Esophagus squamous epithelium (tissue), 4 donors: ENCODE measurements at regions not wholly inside any gene's neighbourhood (a gene's known extent, or its start where the extent isn't known, plus 50 kb on each side); places are given as distances from the start of the nearest gene placed in this dataset.

Experiments
- POLR2A ChIP-seq, 4 donors: fragments of 450-650 bp; IDR thresholded peaks; one replicate each; pipeline ENCODE4 v1.6.1; 2017; ENCODE audit warnings: antibody characterized with exemption in 4 of 4, mild to moderate bottlenecking in 4 of 4, moderate library complexity in 3 of 4
- TF ChIP-seq, protein P1 (sequence below), 6 experiments: fragments of 450-650 bp in 4 of 6; fragments of 200-600 bp in 2 of 6; sonication (generic) in 2 of 6; IDR thresholded peaks; one replicate each; pipeline ENCODE4 v1.5.1; 2016 to 2019; ENCODE audit warnings: antibody characterized with exemption in 6 of 6, mild to moderate bottlenecking in 4 of 6, moderate library complexity in 4 of 6

DNA sequence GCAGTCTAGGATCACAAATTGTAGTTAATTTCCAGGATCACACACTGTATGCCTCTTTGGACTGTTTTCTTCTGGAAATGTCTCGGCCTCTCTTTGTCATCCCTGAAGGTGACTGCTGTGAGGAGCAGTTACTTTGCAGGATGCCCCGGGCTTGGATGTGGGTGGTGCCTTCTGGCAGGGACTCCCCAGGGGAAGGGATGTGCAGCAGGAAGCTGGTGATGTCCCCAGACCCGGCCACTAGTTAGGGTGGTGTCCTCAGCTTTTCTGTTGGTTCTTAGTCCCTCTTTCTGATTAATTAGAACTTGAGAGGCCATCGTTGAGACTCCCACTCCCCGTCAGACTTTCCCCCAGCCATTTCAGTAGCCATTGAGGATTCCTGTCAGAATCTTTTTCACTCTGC, 286.6 kb upstream of the HDAC4 start:
- TF ChIP-seq POLR2A (IDR thresholded peaks at IDR 0.05) = no peak
- TF ChIP-seq, protein P1, sequence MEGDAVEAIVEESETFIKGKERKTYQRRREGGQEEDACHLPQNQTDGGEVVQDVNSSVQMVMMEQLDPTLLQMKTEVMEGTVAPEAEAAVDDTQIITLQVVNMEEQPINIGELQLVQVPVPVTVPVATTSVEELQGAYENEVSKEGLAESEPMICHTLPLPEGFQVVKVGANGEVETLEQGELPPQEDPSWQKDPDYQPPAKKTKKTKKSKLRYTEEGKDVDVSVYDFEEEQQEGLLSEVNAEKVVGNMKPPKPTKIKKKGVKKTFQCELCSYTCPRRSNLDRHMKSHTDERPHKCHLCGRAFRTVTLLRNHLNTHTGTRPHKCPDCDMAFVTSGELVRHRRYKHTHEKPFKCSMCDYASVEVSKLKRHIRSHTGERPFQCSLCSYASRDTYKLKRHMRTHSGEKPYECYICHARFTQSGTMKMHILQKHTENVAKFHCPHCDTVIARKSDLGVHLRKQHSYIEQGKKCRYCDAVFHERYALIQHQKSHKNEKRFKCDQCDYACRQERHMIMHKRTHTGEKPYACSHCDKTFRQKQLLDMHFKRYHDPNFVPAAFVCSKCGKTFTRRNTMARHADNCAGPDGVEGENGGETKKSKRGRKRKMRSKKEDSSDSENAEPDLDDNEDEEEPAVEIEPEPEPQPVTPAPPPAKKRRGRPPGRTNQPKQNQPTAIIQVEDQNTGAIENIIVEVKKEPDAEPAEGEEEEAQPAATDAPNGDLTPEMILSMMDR (IDR thresholded peaks at IDR 0.05) = no peak
